ENCODE measurements at regions not wholly inside any gene's neighbourhood (a gene's known extent, or its start where the extent isn't known, plus 50 kb on each side); places are given as distances from the start of the nearest gene placed in this dataset.

GRCh38 chr7:130899638-130900401 lies 165.8 kb upstream of the KLF14 start:
- no peak overlapping the region for H3K4me3 ChIP-seq (ENCODE audit: control insufficient read depth, low read depth, low read length)
- TF ChIP-seq, protein P1, sequence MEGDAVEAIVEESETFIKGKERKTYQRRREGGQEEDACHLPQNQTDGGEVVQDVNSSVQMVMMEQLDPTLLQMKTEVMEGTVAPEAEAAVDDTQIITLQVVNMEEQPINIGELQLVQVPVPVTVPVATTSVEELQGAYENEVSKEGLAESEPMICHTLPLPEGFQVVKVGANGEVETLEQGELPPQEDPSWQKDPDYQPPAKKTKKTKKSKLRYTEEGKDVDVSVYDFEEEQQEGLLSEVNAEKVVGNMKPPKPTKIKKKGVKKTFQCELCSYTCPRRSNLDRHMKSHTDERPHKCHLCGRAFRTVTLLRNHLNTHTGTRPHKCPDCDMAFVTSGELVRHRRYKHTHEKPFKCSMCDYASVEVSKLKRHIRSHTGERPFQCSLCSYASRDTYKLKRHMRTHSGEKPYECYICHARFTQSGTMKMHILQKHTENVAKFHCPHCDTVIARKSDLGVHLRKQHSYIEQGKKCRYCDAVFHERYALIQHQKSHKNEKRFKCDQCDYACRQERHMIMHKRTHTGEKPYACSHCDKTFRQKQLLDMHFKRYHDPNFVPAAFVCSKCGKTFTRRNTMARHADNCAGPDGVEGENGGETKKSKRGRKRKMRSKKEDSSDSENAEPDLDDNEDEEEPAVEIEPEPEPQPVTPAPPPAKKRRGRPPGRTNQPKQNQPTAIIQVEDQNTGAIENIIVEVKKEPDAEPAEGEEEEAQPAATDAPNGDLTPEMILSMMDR (conservative IDR thresholded peaks at IDR 0.05; ENCODE audit: control insufficient read depth, insufficient read depth, low read depth, low read length): no peak
- no peak for DNase-seq (ENCODE audit: low read depth)

- H3K4me3 ChIP-seq (ENCODE audit: control insufficient read depth, low read depth, low read length): no peak overlapping the region
- no peak for DNase-seq (ENCODE audit: low read depth)
- TF ChIP-seq, protein P1 (conservative IDR thresholded peaks at IDR 0.05; ENCODE audit: control insufficient read depth, insufficient read depth, low read depth, low read length): no peak
These were observed 166.6 kb upstream of the KLF14 start for GRCh38 chr7:130900471-130901076.

DNA sequence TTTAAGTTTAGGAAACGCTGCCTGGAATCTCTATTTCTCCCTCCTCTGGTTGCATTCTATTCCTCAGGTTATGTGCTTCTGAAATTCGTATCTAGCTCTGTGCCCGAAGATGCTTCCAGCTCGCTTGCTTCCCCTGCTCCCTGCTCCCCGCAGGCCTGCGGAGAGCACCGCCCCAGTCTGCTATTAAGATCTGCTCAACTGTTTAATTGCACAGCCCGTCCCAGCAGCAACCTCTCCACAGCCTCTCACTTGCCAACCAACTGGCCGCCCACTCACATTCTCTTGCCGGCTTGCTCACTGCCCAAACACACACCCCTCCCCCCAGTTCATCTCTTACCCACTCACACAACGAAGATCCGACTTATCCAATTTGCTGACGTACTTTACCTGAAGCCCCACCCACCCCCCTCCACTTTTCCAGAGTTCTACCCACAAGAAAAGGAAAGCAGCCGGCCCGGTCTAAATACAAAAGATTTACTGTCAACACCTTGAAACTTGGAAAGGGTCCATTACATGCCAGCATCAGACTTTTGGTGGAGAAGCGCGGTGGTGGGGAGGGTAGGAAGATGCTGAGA lies 167.3 kb upstream of the KLF14 start:
- DNase-seq (ENCODE audit: low read depth): peak; percentile 98
- no peak overlapping the region for H3K4me3 ChIP-seq (ENCODE audit: control insufficient read depth, low read depth, low read length)
- TF ChIP-seq, protein P1 (conservative IDR thresholded peaks at IDR 0.05; ENCODE audit: control insufficient read depth, insufficient read depth, low read depth, low read length): no peak

DNA sequence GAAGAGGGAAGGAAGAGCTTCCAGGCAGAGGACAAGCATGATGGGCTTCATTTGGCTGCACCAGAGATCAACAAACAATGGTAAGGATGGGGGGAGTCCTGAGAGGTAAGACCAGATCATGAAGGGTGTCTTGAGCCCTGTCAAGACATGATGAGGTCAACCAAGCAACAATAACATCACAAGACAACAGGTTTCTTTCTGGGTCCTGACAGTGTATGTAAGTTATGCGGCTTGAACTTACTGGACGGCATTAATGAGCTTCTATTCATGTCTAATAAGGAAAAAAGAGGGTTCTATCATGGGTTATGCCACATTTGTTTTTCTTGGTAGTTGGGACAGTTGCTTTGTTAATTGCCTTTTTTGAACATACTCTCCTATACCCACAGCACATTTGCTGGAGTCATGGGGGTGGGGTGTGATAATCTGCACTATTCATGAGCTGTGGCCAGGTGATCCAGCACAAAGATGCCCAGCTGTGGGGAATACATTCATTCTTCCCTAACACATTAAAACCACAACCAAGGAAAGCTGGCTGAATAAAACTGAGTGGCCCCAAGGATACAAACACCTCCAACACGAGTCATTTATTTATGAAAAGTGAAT lies 168.8 kb upstream of the KLF14 start:
- no peak for DNase-seq (ENCODE audit: low read depth)
- H3K4me3 ChIP-seq (ENCODE audit: control insufficient read depth, low read depth, low read length): peak overlapping the region; percentile 3
- TF ChIP-seq, protein P1 (conservative IDR thresholded peaks at IDR 0.05; ENCODE audit: control insufficient read depth, insufficient read depth, low read depth, low read length): no peak

- peak; percentile 99 for DNase-seq (ENCODE audit: low read depth)
- no peak overlapping the region for H3K4me3 ChIP-seq (ENCODE audit: control insufficient read depth, low read depth, low read length)
- TF ChIP-seq, protein P1 (conservative IDR thresholded peaks at IDR 0.05; ENCODE audit: control insufficient read depth, insufficient read depth, low read depth, low read length): no peak
These were observed 169.5 kb upstream of the KLF14 start for GRCh38 chr7:130903358-130903974.

DNA sequence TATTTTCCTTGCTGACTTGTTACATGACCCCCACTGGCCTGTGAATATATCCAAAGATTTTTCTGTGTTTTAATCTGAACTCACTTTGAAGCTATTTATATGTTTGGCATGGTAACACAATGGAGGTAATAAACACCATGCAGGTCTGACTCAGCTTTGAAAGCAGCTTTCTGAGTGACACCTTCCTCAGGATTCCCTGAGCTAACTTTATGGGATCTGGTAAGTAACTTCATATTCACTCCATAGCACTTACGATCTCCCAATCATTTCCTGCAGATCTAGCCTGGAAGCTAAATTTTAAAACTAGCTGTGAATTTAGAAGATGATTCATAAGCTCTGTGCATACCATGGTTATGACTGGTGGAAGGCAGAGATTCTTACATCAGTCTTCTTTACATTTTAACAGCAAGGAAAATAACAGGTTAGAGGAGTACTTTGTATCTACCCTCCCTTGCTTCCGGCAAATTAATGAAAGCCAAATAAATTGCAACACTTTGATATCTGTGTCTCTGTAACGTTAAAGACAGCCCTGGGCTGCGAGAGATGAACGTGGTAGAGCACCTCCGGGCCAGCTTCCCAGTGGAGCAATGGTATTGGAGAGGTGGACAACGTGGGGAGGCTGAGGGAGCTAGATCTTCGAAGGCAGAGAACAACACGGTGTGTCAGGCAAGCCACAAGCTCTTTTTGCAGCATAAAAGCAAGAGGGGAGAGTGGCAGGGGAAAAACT lies 170.2 kb upstream of the KLF14 start:
- TF ChIP-seq, protein P1 (conservative IDR thresholded peaks at IDR 0.05; ENCODE audit: control insufficient read depth, insufficient read depth, low read depth, low read length): no peak
- H3K4me3 ChIP-seq (ENCODE audit: control insufficient read depth, low read depth, low read length): no peak overlapping the region
- peak; percentile 93 for DNase-seq (ENCODE audit: low read depth)

All from fibroblast of mammary gland (primary cell).